HL-60 (cell line): ENCODE measurements at regions not wholly inside any gene's neighbourhood (a gene's known extent, or its start where the extent isn't known, plus 50 kb on each side); places are given as distances from the start of the nearest gene placed in this dataset.

Experiments used
- DNase-seq, 2 experiments: peaks; one replicate each; pipeline ENCODE4 v3.0.0-alpha.2; 2010 to 2020; ENCODE audit warnings: low read depth in 1 of 2, low spot score in 1 of 2
- H3K27ac ChIP-seq: fragments of 250-450 bp; sonication (Bioruptor Pico); replicated peaks from 2 replicates; pipeline ENCODE4 v1.5.1; 2020; ENCODE audit warnings: mild to moderate bottlenecking, moderate library complexity
- H3K27me3 ChIP-seq: fragments of 250-450 bp; sonication (Bioruptor Pico); 2 replicates; pipeline ENCODE4 v1.5.1; 2021; ENCODE audit warnings: mild to moderate bottlenecking, moderate library complexity; ENCODE audit not compliant: insufficient read depth, poor library complexity, severe bottlenecking
- H3K4me3 ChIP-seq: replicated peaks from 2 replicates; pipeline ENCODE4 v1.5.1; 2011; ENCODE audit warnings: mild to moderate bottlenecking, control low read depth, low read length; ENCODE audit not compliant: insufficient read depth
- CTCF ChIP-seq: IDR thresholded peaks from one replicate; pipeline ENCODE4 v1.5.1; 2011; ENCODE audit warnings: low read length, control low read depth, inconsistent platforms; ENCODE audit not compliant: insufficient read depth
- GABPA ChIP-seq: IDR thresholded peaks from 2 replicates; pipeline ENCODE4 v1.6.1; 2012; ENCODE audit warnings: low read depth
- POLR2AphosphoS5 ChIP-seq: IDR thresholded peaks from 2 replicates; pipeline ENCODE4 v1.6.1; 2012; ENCODE audit warnings: low read depth
- REST ChIP-seq: IDR thresholded peaks from 2 replicates; pipeline ENCODE4 v1.6.1; 2012; ENCODE audit warnings: low read depth; ENCODE audit not compliant: insufficient replicate concordance
- SPI1 ChIP-seq: IDR thresholded peaks from 2 replicates; pipeline ENCODE4 v1.6.1; 2012; ENCODE audit warnings: low read depth, mild to moderate bottlenecking, borderline replicate concordance

GRCh38 chr2:181762848-181763247 is 82.5 kb upstream of the NEUROD1 start:
- no peak overlapping the region for H3K4me3 ChIP-seq
- TF ChIP-seq REST (no peak), GABPA (no peak), CTCF (no peak), SPI1 (no peak)
- no peaks in the 10 kb centered on the region for H3K27me3 ChIP-seq
- no peak for DNase-seq
- no peak overlapping the region for H3K27ac ChIP-seq

- no peak overlapping the region for H3K4me3 ChIP-seq
- TF ChIP-seq GABPA (no peak), POLR2AphosphoS5 (no peak), REST (no peak), SPI1 (no peak), CTCF (no peak)
- H3K27me3 ChIP-seq: no peaks in the 10 kb centered on the region
- no peak overlapping the region for H3K27ac ChIP-seq
- no peak for DNase-seq
These were observed 83.1 kb upstream of the NEUROD1 start for GRCh38 chr2:181763423-181763822.

- no peak for DNase-seq
- H3K27me3 ChIP-seq: no peaks in the 10 kb centered on the region
- no peak overlapping the region for H3K27ac ChIP-seq
- no peak overlapping the region for H3K4me3 ChIP-seq
- TF ChIP-seq GABPA (no peak), REST (no peak), SPI1 (no peak)
These were observed 84.0 kb upstream of the NEUROD1 start for GRCh38 chr2:181764095-181764963.
